ENCODE measurements at regions not wholly inside any gene's neighbourhood (a gene's known extent, or its start where the extent isn't known, plus 50 kb on each side); places are given as distances from the start of the nearest gene placed in this dataset.
"Not testable (repeated sequence)": the region's sequence is repeated elsewhere in the genome, so short reads cannot be mapped to it uniquely, and the experiment has no call there.

DNA sequence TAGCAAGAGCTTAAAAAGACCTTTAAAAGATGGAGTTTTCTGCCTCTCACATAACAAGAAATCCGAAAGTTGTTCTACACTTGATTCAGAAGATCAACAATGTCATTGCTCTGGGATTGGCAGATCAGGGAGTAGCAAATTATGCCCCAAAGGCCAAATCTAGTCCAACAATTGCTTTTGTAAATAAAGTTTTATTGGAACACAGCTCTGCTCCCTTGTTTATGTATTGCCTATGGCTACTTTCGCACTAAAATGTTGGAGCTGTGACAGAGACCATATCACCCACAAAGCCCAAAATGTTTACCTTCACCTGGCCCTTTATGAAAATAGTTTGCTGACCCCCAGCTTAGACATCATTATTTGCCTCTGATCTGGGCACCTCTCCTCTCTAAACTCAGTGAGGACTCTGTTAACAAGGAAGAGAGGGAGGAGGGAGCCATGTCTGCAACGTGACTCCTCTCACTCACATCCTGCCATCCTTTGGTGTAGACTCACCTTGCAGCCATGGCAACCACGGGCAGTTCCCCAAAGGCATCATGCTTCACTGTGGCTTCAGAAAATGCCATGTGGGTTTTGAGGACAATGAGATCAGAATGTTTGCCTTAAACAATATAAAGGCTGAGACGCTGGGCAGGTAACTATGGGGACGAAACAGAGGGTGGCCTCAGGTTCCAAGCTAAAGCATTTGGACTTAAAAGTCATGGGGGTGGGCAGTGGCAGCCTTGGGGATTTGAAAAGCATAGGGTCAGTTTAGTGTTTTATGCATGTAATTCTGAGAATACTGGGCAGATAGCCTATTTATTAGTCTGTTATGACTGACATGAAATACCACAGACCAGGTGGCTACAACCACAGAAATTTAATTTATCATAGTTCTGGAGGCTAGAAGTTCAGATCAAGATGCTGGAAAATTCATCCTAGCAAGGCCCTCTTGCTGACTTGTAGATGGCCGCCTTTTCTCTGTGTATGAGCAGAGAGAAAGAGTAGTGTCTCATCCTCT lies 149.7 kb upstream of the TNFAIP3 start:
- peak; percentile 30 for DNase-seq

DNA sequence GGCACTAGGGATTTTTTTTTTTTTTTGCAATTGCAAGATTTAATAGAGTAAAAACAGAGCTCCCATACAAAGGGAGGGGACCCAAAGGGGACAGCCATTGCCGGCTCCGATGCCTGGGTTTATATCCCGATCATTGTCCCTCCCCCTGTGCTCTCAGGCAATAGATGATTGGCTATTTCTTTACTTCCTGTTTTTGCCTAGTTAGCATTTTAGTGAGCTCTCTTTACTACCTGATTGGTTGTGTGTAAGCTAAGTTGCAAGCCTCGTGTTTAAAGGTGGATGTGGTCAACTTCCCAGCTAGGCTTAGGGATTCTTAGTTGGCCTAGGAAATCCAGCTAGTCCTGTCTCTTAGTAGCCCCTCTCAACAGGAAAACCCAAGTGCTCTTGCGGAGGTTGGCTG lies 148.2 kb upstream of the TNFAIP3 start:
- DNase-seq: not testable (repeated sequence)

DNA sequence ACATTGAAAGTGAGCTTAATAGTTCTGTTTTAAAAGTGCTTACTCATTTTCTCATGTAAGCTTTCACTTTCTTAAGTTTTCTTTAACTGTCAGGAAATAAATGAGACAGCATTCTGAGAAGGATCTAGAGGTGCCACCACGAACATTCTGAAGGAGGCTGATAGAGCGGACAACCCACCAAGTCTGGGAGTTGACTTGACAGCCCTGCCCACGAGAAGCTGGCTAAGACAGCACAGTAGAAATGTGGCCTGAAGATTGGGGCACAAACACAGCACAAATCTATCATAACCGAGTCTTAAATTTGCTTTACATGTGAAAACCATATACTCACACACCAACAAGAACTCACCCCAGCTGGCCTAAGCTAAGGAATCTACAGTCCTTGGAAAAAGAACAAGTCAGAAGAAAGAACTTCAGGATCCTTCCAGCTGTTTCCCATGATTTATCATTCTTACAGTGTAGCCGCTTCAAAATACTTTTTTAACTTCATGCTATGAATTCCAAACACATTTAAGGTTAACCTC lies 144.2 kb upstream of the TNFAIP3 start:
- DNase-seq: no peak

DNA sequence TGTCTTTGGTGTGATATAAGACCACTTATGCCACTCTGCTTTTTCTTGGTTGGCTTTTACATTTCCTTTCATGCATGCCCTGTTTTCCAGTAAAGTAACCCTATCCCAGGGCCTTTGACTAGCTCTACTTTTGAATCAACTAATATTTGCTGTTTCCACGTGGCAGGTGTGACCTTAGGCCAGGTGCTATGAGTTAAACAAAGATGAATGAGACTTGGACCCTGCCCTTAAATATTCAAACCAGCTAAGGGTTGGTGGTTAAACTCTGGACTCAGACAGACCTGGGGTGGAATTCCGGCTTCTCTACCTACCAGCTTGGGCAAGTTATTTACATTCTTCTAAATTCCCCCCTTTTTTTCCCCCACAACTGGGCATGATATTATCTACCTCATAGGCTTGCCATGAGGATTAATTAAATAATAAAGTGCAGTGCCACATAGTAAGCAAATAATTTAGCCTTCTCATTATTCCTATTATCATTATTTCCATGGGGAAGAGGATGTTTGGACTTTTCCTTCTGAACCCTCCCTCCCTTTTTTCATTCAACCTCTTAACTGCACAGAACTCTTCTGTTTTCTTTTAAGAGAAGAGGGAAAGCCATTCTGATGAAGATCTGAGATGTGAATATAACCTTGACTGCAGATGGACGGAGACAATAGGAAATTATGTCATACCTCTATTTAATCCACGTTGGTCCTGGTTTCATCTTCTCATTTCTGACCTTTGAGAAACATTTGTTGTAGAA lies 143.6 kb upstream of the TNFAIP3 start:
- DNase-seq: no peak

DNA sequence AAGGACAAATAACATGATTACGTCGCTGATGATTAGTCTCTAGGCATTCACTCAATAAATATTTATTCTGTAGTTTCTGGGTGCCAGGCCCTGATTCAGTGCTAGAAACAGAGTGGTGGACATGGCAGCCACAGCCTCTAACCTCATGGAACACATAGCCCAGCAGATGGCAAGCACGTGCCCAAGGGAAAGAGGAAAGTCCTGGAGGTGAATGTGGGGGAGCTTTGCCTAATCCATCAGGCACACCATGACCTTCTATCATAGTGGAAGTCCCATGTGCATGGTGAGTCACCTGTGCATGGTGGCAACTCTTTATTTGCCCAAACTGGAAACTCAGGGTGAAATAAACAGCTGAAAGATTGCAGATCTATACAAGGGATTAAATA lies 143.0 kb upstream of the TNFAIP3 start:
- DNase-seq: no peak

DNA sequence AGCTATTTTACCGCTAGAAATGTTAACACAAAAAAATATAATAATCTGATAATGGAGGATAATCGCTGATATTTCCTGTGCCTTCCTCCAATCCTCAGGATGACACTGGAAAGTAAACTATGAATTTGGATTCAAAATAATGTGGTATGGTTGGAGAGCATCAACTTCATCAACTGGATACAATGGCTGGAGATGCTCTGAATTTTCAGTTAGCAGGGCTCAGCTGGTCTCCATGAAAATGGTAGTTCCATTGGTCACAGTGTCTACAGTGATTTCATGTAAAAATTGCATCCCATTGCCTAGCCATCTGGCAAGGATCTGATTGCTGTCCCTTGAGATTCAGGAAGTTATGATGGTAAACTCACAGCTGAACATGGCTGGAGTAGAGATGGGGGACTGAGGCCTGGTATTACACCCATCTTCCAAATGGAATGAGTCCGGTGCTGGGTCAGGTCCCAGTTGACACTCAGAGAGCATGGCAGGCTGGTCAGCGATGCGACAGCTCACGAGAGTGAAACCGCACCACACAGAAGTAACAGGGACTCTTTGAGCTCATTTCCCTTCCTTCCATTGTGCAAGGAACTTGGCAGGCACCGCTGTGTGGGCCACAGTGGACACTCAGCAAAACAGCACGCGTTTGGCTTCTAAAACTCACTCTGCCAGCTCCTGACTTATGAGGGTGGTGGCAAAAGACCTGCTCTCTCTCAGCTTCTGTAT lies 142.4 kb upstream of the TNFAIP3 start:
- no peak for DNase-seq

GRCh38 chr6:137725949-137726348 lies 141.1 kb upstream of the TNFAIP3 start:
- DNase-seq: no peak

- no peak for DNase-seq
These were observed 140.5 kb upstream of the TNFAIP3 start for GRCh38 chr6:137726582-137726981.

DNA sequence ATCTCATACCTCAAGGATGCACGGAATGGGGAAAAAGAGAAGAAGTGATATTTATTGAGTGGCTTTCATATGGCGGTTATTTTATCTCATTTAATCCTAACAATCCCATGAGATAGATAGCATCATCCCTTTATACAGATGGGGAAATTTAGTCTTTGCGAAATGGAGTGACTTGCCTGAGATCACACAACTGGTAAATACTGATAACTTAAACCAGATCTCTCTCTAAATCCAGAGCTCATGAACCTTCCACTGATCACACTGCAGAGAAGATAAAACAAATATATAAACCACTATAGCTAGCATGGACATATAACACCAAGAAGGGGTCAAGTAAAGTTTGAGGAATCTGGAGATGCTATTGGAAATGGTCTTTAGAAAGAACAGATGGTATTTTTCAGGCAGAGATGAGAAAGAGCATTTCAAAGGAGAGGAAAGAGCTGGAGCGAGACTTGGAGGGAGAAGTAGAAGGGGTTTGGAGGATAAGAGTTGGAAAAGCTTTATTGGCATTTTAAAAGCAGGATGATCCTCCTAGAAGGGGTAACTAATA lies 139.8 kb upstream of the TNFAIP3 start:
- no peak for DNase-seq

- no peak for DNase-seq
These were observed 138.4 kb upstream of the TNFAIP3 start for GRCh38 chr6:137728386-137729349.

GRCh38 chr6:137729866-137730629 lies 137.0 kb upstream of the TNFAIP3 start:
- DNase-seq: no peak

GRCh38 chr6:137731600-137731959 lies 135.5 kb upstream of the TNFAIP3 start:
- DNase-seq: no peak

DNA sequence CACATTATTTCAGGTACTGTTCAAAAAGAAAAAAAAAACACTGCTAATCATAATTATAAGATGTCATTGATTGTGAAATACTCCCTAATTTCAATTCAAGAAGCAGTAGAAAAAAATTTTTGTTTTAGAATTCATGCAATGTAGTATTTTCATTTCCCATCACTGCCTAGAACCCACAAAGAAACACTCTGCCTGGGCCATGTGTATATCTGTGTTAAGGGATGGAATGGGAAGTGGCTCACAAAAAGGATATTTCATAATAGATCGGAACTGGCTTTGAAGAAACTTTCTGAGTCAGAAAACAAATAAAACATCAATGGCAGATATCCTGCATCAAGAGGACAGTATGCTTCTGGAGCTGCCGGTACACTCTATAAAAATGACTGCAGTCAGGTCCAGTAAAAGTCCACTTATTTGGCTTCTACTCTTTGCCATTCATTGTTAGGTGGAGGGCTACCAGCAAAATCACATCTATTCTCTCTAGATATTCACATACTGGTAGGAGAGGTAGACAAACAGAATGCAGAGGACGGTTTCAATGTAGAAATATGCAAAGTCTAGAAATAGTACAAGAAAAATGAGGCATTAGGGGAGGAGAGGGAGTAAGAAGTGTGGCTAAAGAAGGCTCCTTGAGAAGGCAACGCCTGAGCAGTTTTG lies 135.0 kb upstream of the TNFAIP3 start:
- no peak for DNase-seq

GRCh38 chr6:137733372-137733771 lies 133.7 kb upstream of the TNFAIP3 start:
- DNase-seq: no peak

DNA sequence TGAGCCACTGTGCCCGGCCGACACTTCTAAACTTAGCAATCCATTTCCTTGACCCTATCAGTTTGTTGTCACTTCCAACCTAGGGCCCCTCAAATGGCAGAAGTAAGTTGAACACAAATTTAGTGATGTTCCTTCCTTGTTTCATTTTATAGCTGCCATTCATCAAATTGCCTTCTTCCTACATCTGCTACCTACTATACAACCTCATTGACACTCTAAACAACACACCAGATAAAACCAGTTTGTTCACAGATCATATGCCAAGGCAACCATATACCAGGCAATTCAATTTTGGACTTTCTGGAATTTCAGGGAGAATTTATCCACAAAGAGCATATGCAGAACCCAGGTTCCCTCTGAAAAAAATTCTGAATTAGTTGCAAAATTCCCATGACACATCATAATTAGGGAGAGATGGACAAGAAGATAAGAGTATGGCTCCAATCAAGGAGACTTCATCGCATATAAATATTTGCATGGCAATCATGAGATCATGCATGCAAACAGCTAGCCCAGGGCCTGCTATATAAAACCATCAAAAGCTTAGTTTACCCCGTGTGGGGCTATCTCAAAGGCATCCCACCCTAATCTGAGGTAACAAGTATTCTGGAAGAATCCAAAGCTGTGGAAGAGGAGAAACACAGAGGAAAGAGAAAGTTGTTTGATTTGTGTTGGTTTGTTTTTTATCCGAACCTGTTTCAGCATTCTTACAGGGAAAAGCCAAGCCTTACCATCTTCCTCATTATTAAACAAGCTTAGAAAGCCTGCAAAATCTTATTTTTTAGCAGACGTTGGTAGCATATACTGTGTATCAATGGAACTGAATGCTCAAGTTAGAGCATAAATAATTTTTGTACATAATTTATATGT lies 132.8 kb upstream of the TNFAIP3 start:
- no peak for DNase-seq

DNA sequence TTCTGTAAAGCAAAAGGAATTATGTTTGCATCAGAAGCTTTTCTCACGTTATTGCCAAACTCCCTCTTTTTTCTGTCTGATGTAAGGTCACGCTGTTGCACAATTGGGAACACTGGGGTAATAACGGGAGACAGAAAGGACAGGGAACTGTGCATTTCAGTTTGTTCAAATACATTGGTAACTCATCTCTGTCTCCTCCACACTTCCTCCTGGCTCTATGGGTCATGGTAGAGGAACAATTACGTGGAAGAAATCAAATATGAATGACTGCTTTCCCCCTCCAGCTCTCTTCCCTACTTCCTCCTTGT lies 132.2 kb upstream of the TNFAIP3 start:
- DNase-seq: no peak

DNA sequence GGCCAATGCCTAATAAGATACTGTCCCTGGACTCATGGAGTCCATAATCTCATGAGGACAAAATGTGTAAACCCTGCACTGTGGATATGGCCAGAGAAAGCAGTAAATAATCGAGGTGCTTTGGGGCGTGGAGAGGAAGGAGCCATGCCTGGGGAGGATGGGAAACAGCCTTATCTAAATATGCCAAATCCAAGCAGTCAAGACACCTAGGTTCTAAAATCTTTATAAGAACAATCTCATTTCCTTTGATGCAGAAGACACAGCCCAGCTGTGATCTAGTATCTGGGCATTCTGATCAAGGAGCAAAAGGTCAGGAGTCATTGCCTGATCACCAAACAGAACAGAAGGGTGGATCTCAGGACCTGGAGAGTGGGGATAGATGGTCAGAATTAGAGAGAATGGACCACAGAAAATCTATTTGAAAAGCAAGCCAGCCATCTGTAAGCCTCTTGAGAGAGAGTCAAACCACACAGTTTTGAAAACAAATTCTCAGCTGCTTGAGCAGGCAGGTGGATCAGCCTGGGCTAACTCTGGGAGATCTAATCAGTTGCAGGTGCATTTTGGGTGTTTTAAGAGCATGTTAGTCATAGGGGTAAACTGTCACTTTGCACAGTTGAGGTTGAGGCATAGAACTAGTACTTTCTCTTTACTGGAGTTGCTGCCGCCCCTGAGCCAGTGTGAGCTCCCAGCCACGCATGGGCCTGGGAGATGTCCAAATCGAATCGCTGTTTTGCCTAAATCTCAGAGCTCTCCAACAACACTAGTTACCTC lies 130.8 kb upstream of the TNFAIP3 start:
- no peak for DNase-seq

- no peak for DNase-seq
These were observed 130.1 kb upstream of the TNFAIP3 start for GRCh38 chr6:137736911-137737310.

All from activated naive CD4-positive, alpha-beta T cell treated with anti-CD3 and anti-CD28 coated beads, Interleukin-2, amount 50 U/mL, for 16 hours (primary cell).